ENCODE measurements at regions not wholly inside any gene's neighbourhood (a gene's known extent, or its start where the extent isn't known, plus 50 kb on each side); places are given as distances from the start of the nearest gene placed in this dataset.

DNA sequence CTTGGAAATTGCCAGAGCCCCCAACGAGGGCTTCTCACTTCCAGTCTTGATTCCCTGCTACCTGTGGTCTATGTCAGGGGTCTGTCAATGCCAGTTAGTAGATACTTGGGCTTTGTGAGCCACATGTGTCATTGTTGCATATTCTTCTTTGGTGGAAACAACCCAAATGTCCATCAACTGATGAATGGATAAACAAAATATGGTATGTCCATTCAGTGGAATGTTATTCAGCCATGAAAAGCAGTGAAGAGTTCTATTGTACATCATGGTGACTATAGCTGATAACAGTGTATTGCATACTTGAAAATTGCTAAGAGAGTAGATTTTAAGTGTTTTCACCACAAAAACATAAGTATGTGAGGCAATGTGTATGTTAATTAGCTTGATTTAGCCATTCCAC lies 288.1 kb downstream of the RPLP1 start:
- DNase-seq (ENCODE audit: low read depth), result no peak

GRCh38 chr15:69742361-69742760 lies 289.7 kb downstream of the RPLP1 start:
- DNase-seq (ENCODE audit: low read depth), result no peak

GRCh38 chr15:69743091-69743490 lies 290.5 kb downstream of the RPLP1 start:
- DNase-seq (ENCODE audit: low read depth), result no peak

GRCh38 chr15:69744391-69745162 lies 292.0 kb downstream of the RPLP1 start:
- DNase-seq (ENCODE audit: low read depth), result no peak

- no peak for DNase-seq (ENCODE audit: low read depth)
Observed at GRCh38 chr15:69747193-69747592, 294.6 kb downstream of the RPLP1 start.

GRCh38 chr15:69748131-69748530 lies 295.5 kb downstream of the RPLP1 start:
- no peak for DNase-seq (ENCODE audit: low read depth)

DNA sequence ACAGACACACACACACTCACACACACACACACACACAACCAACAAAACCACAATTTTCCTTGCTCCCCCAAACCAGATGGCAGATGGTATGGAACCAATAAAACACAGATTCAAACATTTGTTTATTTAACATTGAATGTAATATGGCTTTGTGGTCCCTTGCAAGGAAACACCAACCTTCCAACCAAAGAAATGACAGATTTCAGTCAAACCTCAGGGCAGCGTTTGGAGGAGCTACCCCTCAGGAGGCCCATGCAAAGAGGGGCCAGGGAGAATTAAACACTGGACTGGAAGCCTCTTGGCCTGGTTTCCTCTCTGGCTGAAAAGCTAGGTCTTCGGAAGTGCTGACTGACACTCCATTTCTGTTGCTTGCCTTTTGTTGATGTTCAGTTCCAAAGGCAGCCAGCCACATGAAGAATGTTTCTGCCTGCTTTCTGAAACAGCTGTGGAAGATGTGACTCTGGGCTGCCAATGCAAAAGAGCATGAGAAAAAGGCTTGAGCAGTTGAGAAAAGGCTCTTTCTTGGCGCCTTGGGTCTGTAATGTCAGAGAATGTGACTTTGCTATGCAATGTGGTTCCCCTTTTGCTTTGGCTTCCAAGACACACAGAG lies 296.1 kb downstream of the RPLP1 start:
- no peak for DNase-seq (ENCODE audit: low read depth)

- no peak for DNase-seq (ENCODE audit: low read depth)
Observed at GRCh38 chr15:69749274-69749673, 296.7 kb downstream of the RPLP1 start.

DNA sequence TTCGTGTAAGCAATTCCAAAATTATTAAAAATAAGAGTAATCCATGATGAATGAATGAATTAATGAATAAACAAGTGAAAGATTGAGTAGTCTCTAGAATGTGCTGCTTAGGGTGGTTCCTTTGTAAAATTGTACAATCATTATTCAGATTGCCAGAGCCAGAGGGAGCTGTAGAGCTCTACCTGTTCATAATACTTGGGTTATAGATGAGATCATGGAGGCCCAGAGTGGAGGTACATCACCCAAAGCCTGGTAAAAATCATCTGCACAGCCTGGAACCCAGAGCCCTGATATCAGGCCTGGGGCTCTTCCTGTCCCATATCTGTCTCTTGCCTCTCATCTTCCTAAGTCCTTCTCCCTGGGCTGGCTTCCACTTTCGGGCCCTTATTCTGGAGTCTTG lies 297.2 kb downstream of the RPLP1 start:
- no peak for DNase-seq (ENCODE audit: low read depth)

DNA sequence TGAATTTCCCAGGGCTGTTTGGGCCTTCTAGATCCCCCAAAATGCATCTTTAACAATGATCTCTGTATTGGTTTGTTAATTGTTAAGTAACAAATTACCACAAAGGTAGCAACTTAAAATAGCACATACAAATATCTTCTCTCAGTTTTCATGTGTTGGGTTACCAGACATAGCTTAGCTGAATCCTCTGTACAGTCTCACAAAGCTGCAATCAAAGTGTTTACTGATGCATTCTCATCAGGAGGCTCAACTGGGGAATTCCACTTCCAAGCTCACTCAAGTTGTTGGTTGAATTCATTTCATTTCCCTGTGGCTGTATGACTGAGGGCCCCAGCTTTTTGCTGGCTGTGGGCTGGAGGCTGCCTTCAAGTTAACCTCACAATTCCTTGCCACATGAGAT lies 297.6 kb downstream of the RPLP1 start:
- no peak for DNase-seq (ENCODE audit: low read depth)

DNA sequence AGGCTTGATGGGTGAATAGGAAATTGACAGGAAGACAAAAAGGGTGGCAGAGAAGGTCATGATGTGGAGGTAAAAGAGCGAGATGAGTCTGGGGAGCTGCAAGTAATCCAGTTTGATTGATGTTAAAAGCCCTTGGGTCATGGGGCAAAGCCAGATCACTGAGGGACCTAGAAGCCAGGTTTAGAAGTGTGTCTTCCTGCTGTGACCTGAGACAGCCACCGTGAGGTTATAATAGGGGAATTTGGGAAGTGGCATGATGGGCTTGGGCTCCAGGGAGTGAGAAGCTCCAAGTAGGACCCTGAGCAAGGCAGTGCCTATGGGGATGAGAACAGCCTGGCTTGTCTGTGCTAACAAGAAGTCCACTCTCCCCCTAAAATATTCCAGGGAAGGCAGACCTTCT lies 298.5 kb downstream of the RPLP1 start:
- DNase-seq (ENCODE audit: low read depth), result no peak

DNA sequence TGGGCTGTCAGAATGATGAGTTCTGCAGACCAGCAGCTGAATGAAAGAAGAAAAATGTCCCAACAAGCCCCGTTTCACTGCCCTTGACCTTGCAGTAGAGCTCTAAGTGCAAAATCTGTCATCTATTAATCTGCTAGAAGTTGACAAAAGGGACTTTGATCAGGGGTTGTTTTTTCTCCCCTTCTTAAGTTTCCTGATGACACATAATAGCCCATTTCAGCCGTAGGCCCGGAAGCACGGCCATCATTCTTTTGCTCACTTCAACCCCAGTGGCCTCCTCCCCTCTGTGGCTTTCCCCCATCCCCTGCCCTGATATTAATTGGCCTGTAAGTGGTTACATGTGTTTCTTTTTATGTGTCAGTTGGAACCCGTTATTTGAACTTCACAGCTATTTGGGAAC lies 298.9 kb downstream of the RPLP1 start:
- no peak for DNase-seq (ENCODE audit: low read depth)

DNA sequence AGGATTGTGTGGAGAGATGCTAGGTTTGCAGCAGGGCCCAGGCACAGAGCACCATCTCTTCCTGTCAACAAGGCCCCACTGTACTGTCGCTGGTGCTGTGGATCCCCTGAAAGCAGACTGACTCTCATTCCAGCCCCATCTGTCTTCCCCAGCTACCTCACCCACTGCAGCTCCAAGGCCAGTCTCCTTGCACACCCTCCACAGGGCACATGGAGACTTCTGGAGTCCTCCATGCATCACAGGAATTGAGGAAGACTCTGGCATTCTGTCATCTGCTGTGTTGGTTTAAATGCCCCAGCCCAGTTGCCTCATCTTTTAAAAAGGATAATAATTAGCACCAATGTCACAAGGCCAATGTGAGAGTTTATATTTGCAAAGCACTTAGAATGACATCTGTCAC lies 301.2 kb downstream of the RPLP1 start:
- DNase-seq (ENCODE audit: low read depth), result no peak

DNA sequence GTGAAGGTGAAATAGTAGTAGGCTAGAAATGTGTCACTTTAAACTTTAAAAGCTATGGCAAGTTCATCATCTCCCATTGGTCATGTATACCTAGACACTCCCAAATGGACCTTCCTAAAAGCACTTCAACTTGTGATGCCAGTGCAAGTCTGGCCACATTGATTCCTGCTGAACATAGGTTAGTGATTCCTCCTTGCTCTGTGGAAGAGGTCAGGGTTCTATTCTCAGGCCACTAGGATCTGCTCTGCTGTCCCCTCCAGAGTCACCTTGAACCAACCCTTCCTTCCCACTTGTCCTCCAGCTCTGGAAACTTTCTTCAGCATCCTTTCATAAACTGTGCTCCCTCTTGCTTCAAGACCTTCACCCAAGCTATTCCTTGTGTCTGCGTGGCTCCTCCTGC lies 301.7 kb downstream of the RPLP1 start:
- DNase-seq (ENCODE audit: low read depth), result no peak

GRCh38 chr15:69755551-69756310 lies 303.1 kb downstream of the RPLP1 start:
- no peak for DNase-seq (ENCODE audit: low read depth)

- DNase-seq (ENCODE audit: low read depth), result no peak
Observed at GRCh38 chr15:69756440-69756839, 303.8 kb downstream of the RPLP1 start.

GRCh38 chr15:69757186-69757585 lies 304.6 kb downstream of the RPLP1 start:
- no peak for DNase-seq (ENCODE audit: low read depth)

DNA sequence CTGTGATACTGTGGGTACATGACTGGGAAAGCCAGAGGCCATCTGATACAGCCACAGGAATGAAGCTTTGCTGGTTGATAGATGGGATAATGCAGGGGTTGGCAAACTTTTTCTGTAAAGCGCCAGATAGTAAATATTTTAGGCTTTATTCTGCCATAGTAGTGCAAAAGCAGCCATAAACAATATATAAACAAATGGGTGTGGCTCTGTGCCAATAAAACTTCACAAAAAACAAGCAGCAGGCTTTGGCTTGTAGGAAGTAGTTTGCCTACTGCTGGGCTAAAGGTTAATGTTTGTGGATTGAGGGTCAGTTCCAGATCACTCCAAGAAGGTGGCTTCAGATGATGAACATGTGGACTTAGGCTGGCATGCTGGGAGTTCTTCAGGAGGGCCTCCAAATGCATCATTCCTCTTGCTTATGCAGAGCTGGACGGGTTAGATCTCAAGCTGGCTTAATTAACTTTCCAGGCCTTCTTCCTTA lies 305.7 kb downstream of the RPLP1 start:
- peak; percentile 38 for DNase-seq (ENCODE audit: low read depth)

- DNase-seq (ENCODE audit: low read depth), result no peak
Observed at GRCh38 chr15:69758810-69759790, 306.5 kb downstream of the RPLP1 start.

DNA sequence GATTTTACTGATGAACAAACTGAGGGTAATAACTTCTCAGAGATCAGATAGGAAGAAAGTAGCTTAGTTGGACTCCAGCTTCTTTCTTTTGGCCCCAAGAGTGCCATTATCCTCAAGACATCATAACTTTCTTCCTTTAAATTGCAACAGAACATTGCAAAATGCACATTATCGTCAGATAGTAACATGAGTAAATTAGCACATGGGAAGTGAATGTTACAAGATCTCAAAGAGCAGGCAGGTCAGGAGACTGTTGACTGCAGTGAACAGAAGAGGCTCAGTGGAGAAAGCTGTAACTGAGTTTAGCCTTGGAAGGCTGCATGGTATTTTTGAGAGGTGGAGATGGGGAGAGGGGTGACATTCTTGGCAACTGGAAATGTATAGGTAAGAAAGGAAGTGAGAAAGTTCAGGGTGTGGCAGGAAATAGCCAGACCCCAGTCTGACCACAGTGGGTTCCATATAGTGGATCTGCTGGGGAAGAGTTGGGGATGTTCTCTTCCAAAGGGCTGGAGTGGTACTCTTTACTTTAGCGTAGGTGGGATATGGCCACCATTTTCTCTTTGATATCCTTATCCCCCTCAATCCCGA lies 307.7 kb downstream of the RPLP1 start:
- peak; percentile 28 for DNase-seq (ENCODE audit: low read depth)

GRCh38 chr15:69760890-69761568 lies 308.4 kb downstream of the RPLP1 start:
- DNase-seq (ENCODE audit: low read depth), result peak; percentile 96
